ENCODE measurements at regions not wholly inside any gene's neighbourhood (a gene's known extent, or its start where the extent isn't known, plus 50 kb on each side); places are given as distances from the start of the nearest gene placed in this dataset.

DNA sequence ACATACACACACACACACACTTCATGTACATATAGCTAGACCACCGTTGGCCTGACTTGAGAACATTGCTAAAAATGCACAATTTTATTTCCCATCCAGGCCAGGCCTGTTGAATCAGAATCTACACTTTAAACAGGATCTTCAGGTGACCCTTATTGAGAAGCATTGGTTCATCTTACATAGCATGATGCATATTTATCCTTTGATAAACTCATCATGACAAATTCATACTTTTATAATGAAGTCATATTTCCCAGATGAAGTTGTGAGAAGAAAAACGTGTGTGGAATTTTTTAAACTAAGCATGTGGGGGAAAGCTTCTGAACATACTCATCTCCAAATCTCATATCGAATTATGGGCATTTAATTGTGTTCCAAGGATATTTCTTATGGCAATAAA is 877.7 kb downstream of the MRPL39 start:
- TF ChIP-seq POLR2AphosphoS5 (IDR thresholded peaks at IDR 0.05) (no peak), POLR2A (IDR thresholded peaks at IDR 0.05) (no peak)
